ENCODE measurements at regions not wholly inside any gene's neighbourhood (a gene's known extent, or its start where the extent isn't known, plus 50 kb on each side); places are given as distances from the start of the nearest gene placed in this dataset.

DNA sequence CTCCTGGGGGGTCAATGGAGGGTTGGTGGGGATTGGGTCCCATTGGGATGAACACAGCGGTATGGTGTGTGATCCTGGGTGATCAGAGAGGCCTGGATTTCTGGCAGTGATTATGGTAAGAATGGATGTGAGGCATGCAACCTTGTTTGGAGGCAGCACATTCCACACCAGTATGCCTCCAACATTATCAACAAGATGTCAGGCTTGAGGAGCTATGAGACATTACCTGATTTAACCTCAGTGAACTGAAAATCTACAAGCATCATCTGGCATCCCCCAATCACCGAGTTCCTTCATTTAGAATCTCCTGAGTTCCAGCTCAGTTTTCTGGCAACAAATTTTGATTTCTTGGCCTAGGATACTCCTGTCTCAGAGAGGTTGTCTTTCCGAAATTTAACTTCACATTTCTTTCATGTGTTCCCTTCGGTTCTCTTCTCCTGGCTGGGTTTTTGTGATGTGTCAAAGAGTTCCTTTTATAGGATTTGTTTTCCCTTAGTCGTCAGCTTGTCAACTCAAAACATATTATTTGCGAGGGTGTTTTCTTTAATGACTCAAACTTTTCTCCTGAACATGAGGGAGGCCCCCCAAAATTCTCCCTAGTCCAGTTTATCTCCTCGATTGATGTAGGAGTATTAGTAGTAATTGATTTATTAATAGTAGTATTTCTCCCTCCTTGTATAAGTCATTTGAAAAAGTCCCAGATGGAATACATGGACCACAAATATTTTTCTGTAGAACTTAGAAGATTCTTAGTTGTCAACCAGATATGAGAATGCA, 56.0 kb upstream of the FLT1 start:
- TF ChIP-seq EP300 (IDR thresholded peaks at IDR 0.05): no peak
- no peak for TF ChIP-seq POLR2AphosphoS5 (IDR thresholded peaks at IDR 0.05)
- TF ChIP-seq, protein P1, sequence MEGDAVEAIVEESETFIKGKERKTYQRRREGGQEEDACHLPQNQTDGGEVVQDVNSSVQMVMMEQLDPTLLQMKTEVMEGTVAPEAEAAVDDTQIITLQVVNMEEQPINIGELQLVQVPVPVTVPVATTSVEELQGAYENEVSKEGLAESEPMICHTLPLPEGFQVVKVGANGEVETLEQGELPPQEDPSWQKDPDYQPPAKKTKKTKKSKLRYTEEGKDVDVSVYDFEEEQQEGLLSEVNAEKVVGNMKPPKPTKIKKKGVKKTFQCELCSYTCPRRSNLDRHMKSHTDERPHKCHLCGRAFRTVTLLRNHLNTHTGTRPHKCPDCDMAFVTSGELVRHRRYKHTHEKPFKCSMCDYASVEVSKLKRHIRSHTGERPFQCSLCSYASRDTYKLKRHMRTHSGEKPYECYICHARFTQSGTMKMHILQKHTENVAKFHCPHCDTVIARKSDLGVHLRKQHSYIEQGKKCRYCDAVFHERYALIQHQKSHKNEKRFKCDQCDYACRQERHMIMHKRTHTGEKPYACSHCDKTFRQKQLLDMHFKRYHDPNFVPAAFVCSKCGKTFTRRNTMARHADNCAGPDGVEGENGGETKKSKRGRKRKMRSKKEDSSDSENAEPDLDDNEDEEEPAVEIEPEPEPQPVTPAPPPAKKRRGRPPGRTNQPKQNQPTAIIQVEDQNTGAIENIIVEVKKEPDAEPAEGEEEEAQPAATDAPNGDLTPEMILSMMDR (IDR thresholded peaks at IDR 0.05): no peak
- TF ChIP-seq POLR2A (IDR thresholded peaks at IDR 0.05): no peak
- DNase-seq: no peak
- Histone ChIP-seq H3K4me1 (no peaks in the 10 kb centered on the region), H3K27me3 (no peaks in the 10 kb centered on the region), H3K4me3 (no peak overlapping the region), H3K36me3 (no peaks in the 10 kb centered on the region), H3K9me3 (no peaks in the 10 kb centered on the region), H3K27ac (no peak overlapping the region)
- intact Hi-C loops (cut with DNase I): no loop called here
- 85 to 90% methylated on average over 7 of the region's 7 CpGs for WGBS, 2 donors

DNA sequence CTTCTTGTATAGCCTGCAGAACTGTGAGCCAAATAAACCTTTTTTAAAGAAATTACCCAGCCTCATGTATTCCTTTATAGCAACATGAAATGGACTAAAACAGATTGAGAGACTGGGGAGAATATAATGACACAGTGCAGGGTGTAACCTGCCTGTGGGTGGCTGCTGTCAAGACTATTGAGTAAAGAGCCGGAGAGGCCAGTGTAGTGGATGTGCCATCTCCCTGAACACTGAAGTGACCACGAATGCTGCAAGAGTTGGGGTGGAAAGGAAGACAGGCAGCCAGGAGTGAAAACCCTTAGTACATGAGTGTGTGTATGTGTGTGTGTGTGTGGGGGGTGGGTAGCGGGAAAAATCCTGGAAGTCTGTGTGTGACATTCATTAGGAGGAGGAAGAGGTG, 55.2 kb upstream of the FLT1 start:
- Histone ChIP-seq H3K36me3 (no peaks in the 10 kb centered on the region), H3K9me3 (no peaks in the 10 kb centered on the region), H3K27me3 (no peaks in the 10 kb centered on the region), H3K27ac (no peak overlapping the region), H3K4me1 (no peaks in the 10 kb centered on the region), H3K4me3 (no peak overlapping the region)
- intact Hi-C loops (cut with DNase I): no loop called here
- DNase-seq: no peak
- 88 to 96% methylated on average over 3 of the region's 3 CpGs for WGBS, 2 donors
- no peak for TF ChIP-seq EP300 (IDR thresholded peaks at IDR 0.05)
- TF ChIP-seq POLR2A (IDR thresholded peaks at IDR 0.05): no peak
- TF ChIP-seq, protein P1 (IDR thresholded peaks at IDR 0.05): no peak
- TF ChIP-seq POLR2AphosphoS5 (IDR thresholded peaks at IDR 0.05): no peak

DNA sequence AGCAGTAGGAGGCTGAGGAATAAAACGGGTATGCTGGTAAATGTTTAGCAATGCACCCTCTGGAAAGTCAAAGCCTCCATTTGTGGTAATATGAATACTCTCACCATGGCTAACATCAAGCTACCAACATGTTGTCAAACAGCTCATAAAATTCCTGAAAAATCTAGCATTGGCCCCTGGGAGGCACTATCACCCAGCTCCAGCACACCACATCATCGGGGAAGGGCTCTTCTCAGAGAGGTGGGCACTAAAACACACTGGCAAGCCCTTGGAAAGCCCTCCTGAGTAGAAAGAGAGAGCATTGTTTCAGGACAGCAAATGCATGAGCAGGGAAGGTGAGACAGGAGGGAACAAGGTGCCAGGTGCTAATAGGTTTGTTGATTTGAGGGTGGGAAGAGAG, 53.9 kb upstream of the FLT1 start:
- intact Hi-C loops (cut with DNase I): no loop called here
- Histone ChIP-seq H3K27ac (no peak overlapping the region), H3K9me3 (peaks cover 0 to 2% (median under 1%) of the 10 kb centered on the region in 4 donors), H3K27me3 (no peaks in the 10 kb centered on the region), H3K4me1 (no peaks in the 10 kb centered on the region), H3K4me3 (no peak overlapping the region), H3K36me3 (no peaks in the 10 kb centered on the region)
- 63 to 77% methylated on average over 2 of the region's 2 CpGs for WGBS, 2 donors
- no peak for DNase-seq
- TF ChIP-seq POLR2A (IDR thresholded peaks at IDR 0.05): no peak
- TF ChIP-seq EP300 (IDR thresholded peaks at IDR 0.05): no peak
- no peak for TF ChIP-seq POLR2AphosphoS5 (IDR thresholded peaks at IDR 0.05)
- TF ChIP-seq, protein P1 (IDR thresholded peaks at IDR 0.05): no peak

DNA sequence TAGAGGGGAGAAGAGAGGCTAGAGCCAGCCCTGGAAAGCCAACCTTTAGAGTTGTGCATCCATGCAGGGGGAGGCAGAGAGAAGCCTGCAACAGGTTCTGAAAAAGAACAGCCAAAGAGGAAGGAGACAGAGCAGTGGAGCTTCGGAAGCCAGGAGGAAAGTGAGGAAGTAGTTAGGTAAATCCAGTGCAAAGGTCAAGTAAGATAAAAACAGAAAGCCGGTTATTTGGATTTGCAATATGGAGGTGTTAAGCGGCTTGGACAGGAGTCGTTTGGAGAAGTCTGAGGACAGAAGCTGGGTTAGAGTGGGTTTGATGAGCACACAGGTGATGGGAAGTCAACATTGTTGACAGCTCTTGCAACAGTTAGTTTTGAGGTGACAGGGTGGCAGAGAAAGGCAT, 53.5 kb upstream of the FLT1 start:
- 15 to 58% methylated on average over 4 of the region's 4 CpGs for WGBS, 2 donors
- intact Hi-C loops (cut with DNase I): no loop called here
- H3K4me3 ChIP-seq: no peak overlapping the region
- H3K4me1 ChIP-seq: no peaks in the 10 kb centered on the region
- H3K27me3 ChIP-seq: no peaks in the 10 kb centered on the region
- no peak for DNase-seq
- H3K27ac ChIP-seq: no peak overlapping the region
- no peaks in the 10 kb centered on the region for H3K36me3 ChIP-seq
- H3K9me3 ChIP-seq: peaks cover 0 to 6% (median 4%) of the 10 kb centered on the region in 4 donors
- no peak for TF ChIP-seq POLR2A (IDR thresholded peaks at IDR 0.05)
- TF ChIP-seq, protein P1 (IDR thresholded peaks at IDR 0.05): no peak
